ENCODE measurements at regions not wholly inside any gene's neighbourhood (a gene's known extent, or its start where the extent isn't known, plus 50 kb on each side); places are given as distances from the start of the nearest gene placed in this dataset.

- H3K9me3 ChIP-seq (ENCODE audit: insufficient read depth, low read length): no peaks in the 10 kb centered on the region
- H4K20me1 ChIP-seq (ENCODE audit: insufficient read depth, low read length): no peaks in the 10 kb centered on the region
- H3K79me2 ChIP-seq (ENCODE audit: low read length): no peaks in the 10 kb centered on the region
- no peak overlapping the region for H3K4me2 ChIP-seq (ENCODE audit: low read length)
- H3K27me3 ChIP-seq (ENCODE audit: low read depth, low read length): no peaks in the 10 kb centered on the region; the same call in 1 of the 2 replicates
- H3K4me3 ChIP-seq (ENCODE audit: low read length): no peak overlapping the region
- no peak overlapping the region for H3K9ac ChIP-seq (ENCODE audit: low read length)
- no peak for TF ChIP-seq CTCF (IDR thresholded peaks at IDR 0.05; ENCODE audit: low read depth, low read length)
- no peak for TF ChIP-seq EZH2phosphoT487 (IDR thresholded peaks at IDR 0.05; ENCODE audit: low read depth)
- no peak overlapping the region for H2AFZ ChIP-seq (ENCODE audit: low read depth, low read length)
- no peak overlapping the region for H3K27ac ChIP-seq (ENCODE audit: low read length)
- no peaks in the 10 kb centered on the region for H3K4me1 ChIP-seq (ENCODE audit: low read length)
- H3K36me3 ChIP-seq (replicated peaks; ENCODE audit: low read depth, low read length): no peaks in the 10 kb centered on the region
These were observed 287.0 kb downstream of the SH3GL2 start for GRCh38 chr9:17865881-17866280.

- Histone ChIP-seq H3K79me2 (ENCODE audit: low read length) (no peaks in the 10 kb centered on the region), H3K9ac (ENCODE audit: low read length) (no peak overlapping the region), H3K27me3 (ENCODE audit: low read depth, low read length) (no peaks in the 10 kb centered on the region), H3K4me2 (ENCODE audit: low read length) (no peak overlapping the region), H3K36me3 (replicated peaks; ENCODE audit: low read depth, low read length) (no peaks in the 10 kb centered on the region), H4K20me1 (ENCODE audit: insufficient read depth, low read length) (no peaks in the 10 kb centered on the region), H3K4me3 (ENCODE audit: low read length) (no peak overlapping the region), H3K27ac (ENCODE audit: low read length) (no peak overlapping the region), H2AFZ (ENCODE audit: low read depth, low read length) (no peak overlapping the region), H3K4me1 (ENCODE audit: low read length) (no peaks in the 10 kb centered on the region), H3K9me3 (ENCODE audit: insufficient read depth, low read length) (no peaks in the 10 kb centered on the region)
- TF ChIP-seq CTCF (IDR thresholded peaks at IDR 0.05; ENCODE audit: low read depth, low read length) (no peak), EZH2phosphoT487 (IDR thresholded peaks at IDR 0.05; ENCODE audit: low read depth) (no peak)
These were observed 291.9 kb downstream of the SH3GL2 start for GRCh38 chr9:17870722-17871121.

- Histone ChIP-seq H3K4me3 (ENCODE audit: low read length) (no peak overlapping the region), H3K79me2 (ENCODE audit: low read length) (no peaks in the 10 kb centered on the region), H3K9me3 (ENCODE audit: insufficient read depth, low read length) (no peaks in the 10 kb centered on the region), H2AFZ (ENCODE audit: low read depth, low read length) (no peak overlapping the region), H3K4me1 (ENCODE audit: low read length) (no peaks in the 10 kb centered on the region), H3K9ac (ENCODE audit: low read length) (no peak overlapping the region), H3K4me2 (ENCODE audit: low read length) (no peak overlapping the region), H3K27me3 (ENCODE audit: low read depth, low read length) (no peaks in the 10 kb centered on the region), H3K27ac (ENCODE audit: low read length) (no peak overlapping the region), H4K20me1 (ENCODE audit: insufficient read depth, low read length) (no peaks in the 10 kb centered on the region), H3K36me3 (replicated peaks; ENCODE audit: low read depth, low read length) (no peaks in the 10 kb centered on the region)
- TF ChIP-seq EZH2phosphoT487 (IDR thresholded peaks at IDR 0.05; ENCODE audit: low read depth) (no peak), CTCF (IDR thresholded peaks at IDR 0.05; ENCODE audit: low read depth, low read length) (no peak)
These were observed 292.5 kb downstream of the SH3GL2 start for GRCh38 chr9:17871213-17871890.

GRCh38 chr9:17875886-17876285, 297.0 kb downstream of the SH3GL2 start:
- no peak overlapping the region for H3K4me3 ChIP-seq (ENCODE audit: low read length)
- no peak overlapping the region for H3K4me2 ChIP-seq (ENCODE audit: low read length)
- no peak for TF ChIP-seq EZH2phosphoT487 (IDR thresholded peaks at IDR 0.05; ENCODE audit: low read depth)
- no peak for TF ChIP-seq CTCF (IDR thresholded peaks at IDR 0.05; ENCODE audit: low read depth, low read length)
- no peaks in the 10 kb centered on the region for H3K9me3 ChIP-seq (ENCODE audit: insufficient read depth, low read length)
- no peaks in the 10 kb centered on the region for H3K27me3 ChIP-seq (ENCODE audit: low read depth, low read length)
- H3K79me2 ChIP-seq (ENCODE audit: low read length): no peaks in the 10 kb centered on the region
- no peaks in the 10 kb centered on the region for H3K36me3 ChIP-seq (replicated peaks; ENCODE audit: low read depth, low read length)
- no peak overlapping the region for H3K9ac ChIP-seq (ENCODE audit: low read length)
- no peak overlapping the region for H2AFZ ChIP-seq (ENCODE audit: low read depth, low read length)
- no peaks in the 10 kb centered on the region for H3K4me1 ChIP-seq (ENCODE audit: low read length)
- H3K27ac ChIP-seq (ENCODE audit: low read length): no peak overlapping the region
- no peaks in the 10 kb centered on the region for H4K20me1 ChIP-seq (ENCODE audit: insufficient read depth, low read length)
